NCI-H1105 (cell line): ENCODE measurements at regions not wholly inside any gene's neighbourhood (a gene's known extent, or its start where the extent isn't known, plus 50 kb on each side); places are given as distances from the start of the nearest gene placed in this dataset.
"Not testable (repeated sequence)": the region's sequence is repeated elsewhere in the genome, so short reads cannot be mapped to it uniquely, and the experiment has no call there.

Experiments
- DNase-seq: peaks from one replicate; lab custom pipeline; 2025; lab: John Stamatoyannopoulos, UW

DNA sequence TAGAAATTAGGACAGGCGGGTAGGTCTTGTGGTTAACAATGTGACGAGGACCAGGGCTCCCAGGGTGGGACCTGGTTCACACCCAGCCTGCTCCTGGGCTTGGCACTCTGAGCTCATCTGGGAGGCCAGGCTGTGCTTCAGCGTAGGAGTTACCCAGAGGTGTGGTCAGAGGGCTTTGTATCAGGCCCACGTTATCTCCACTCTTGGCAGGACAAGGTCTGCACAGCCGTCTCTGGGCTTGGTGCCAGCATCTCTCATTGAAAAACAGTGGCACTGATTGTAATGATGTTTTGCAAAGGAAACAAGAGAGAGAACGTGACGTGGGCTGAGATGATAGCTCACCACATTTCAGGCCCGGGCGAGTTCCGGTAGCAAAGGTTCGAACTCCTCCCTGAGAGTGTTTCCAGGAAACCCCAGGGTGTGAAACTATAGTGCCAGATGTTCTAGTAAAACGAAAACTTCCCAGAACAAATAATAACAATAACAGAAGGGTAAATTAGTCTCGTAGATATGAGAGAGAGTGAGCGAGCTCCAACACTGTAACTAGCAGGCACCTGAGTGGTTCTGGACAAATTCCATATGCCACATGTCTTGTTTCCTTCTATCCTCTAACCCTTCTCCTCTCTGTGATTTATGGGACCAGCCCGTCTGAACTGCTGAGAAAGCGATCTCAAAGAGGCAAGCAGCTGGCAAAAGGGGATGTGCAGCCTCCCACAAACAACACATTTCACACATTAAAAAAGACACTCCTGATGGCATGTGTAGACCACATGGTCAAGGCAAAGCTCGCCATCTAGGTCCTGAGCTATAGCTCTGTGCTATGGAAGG is 227.3 kb downstream of the KTN1 start:
- peak; percentile 91 for DNase-seq

DNA sequence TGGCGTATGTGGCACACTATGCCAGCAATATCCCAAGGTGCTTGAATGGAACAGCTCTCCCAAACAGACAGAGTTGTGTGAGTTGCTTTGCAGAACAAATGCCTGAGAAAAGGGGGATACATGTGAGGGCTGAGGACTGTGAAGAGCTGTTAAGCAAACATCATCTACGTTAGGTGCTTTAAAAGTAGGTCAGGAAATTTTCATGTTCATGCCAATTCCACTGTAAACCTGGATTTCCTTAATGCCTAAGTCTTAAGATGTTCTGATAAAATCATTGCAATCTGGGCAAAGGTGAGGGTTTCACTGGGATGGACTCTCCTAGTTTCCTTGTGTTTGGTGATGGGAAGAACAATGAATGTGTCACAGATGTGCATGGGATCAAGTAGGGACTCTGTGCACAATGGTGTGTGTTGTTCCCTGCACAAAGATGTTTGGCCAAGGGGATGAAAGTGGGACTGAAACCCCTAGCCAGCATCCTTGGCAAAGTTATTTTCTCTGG is 227.9 kb downstream of the KTN1 start:
- no peak for DNase-seq

DNA sequence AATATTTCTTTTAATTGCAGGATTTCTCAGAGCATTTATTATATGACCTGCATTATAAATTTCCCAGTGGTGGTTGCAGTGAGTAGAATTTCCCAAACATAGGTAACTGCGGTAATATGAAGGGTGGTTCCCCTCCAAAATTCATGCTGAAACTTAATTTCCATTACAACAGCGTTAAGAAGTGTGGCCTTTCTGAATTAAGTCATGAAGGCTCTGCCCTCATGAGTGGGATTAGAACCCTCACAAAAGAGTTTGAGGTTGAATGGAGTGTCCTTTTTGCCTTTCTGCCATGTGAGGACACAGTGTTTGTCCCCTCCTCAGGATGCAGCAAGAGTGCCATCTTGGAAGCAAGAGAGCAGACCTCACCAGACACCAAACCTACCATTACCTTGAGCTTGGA is 233.6 kb downstream of the KTN1 start:
- DNase-seq = no peak

DNA sequence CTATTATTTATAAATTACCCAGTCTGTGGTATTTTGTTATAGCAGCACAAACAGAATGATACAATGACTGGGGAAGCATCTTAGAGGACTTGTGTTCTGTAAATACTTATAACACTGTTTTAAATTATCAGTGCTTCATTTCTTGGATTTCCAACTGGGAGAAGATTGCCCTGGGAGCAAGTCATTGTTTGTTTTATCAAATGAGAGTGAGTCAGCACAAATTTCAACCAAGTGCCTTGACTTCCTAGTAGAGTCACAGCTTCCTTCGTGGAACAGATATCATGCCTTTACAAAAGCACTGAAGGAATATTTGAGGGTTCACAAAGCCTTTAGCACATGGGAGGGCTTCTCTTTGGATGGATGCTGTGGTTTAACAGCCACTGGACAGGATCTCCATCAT is 234.1 kb downstream of the KTN1 start:
- DNase-seq = no peak

DNA sequence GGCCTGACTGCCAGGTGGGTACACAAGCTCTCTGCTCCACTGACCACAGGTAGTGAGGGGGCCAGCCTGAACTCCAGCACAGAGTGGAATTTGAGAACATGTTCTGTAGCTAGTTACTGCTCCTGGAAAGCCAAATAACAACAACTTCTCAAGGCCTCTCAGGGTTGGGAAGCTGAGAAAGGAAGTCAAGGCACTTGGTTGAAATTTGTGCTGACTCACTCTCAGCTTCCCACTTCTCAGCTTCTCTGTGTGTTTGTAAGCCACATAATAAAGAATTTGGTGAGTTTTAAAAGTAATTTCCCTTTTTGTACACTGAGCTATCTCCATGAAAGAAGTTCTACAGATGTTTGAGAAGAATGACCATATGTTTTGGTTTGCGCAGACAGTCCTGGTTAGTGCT is 234.9 kb downstream of the KTN1 start:
- no peak for DNase-seq

DNA sequence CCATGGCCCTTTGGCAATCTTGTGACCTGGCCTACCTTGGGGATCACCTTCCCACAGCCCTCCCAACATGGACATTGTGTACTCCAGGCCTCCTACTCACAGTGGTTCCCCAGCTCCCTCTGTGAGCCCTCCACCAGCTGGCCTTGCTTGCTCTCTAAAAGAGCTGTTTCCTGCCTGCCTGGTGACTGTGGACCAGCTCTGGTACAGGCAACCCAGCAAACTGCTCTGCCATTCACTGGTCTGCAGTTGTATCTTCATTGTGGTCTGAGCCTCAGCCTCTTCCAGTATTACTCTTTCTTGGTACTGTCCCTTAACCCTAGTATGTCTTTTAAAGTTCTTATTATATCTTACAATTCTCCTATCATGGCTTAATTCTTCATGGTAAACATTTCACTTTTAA is 236.2 kb downstream of the KTN1 start:
- no peak for DNase-seq

DNA sequence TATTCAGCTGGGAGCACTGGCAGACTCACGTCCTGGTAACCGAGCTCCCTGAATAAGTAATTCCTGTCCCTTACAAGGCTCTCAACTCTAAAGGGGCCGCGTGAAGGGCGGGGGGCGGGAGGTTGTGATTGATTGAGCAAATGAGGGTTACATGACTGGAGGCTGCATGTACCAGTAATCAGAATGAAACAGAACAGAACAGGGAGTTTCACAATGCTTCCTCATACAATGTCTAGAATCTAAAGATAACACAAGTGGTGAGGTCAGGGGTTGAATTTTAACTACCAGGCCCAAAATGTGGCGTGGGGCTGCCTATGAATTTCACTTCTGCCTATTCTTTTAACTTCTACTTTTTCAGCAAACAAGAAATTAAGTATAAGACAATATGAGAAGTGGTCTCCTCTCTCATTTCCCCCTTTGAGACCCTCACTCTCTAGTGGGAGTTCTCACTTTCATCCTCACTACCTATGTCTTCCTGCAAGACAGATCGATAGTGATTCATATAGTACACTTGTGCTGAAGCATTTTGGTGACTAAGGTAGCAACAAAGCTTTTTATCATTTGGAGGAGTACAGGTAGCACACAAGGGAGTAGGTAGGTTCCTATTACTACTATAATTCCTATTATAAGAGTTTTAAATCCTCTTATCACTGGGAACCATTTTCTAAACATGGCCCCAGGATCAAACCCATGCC is 239.8 kb downstream of the KTN1 start:
- no peak for DNase-seq

DNA sequence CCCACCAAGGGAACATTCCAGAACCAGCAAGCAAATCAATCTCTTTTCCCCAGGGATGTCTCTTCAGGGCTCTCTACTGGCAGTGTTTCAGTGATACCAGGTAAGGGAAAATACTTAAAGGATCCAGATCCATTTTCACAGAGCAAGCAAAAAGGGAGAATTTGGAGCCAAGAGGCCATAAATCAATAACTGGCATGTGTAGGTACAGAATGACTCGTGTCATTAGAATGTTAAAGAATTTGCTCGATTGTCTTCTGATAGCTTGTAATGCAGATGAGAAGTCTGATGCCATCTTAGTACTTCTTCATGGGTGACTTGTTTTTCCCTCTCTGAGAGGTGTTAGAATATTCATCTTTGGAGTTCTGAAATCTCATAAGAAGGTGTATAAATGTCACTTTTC is 242.9 kb downstream of the KTN1 start:
- no peak for DNase-seq

DNA sequence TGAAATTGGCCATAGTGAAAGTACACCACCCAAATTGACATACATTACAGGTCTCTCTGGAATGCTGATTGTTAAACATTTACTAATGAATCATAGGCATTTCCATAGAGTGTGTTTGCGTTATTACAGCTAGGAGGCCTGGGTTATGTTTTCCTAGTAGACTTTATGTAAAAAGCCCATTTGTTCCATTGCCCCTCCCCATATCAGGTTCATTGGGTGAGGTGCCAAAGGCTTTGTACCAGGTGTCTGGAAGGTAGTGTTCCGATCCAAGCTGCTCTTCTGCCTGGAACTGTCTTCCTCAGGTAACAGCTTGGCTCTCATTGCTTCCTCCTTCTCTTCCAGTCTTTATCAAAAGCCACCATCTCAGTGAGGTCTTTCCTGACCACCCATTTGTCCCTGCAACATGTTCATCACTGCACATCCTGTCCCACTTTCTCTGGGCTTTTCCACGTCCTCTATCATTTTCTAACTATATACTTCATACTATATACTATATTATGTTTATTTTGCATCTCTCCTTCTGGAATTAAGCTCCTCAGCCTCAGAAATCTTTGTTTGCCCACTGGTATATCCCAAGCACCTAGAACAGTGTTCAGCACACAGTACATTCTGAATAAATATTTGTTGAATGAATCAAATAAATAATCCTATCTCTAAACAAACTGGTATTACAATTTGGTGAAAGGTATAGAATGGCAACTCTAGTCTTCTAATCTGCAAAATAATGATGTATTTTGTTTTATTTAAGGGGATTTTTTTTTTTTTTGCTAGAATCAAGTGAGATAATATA is 252.3 kb downstream of the KTN1 start:
- no peak for DNase-seq

DNA sequence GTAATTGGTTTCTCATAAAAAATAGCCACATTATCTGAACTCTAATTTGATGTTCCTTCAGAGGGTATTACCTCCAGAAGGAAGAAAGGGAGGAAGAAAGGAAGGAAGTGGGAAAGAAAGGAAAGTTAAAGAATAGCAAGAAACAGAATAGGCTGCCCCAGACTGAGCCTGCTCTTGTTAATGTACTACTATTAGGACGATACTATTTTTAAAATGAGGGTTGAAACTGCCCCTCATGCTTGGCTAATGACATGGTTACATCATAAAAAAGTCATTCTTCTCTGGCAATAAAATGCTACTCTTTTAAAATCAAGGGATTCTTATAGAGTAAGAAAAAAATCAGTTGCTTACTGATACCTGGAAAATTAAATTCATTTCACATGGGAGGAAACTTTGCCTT is 253.0 kb downstream of the KTN1 start:
- no peak for DNase-seq

DNA sequence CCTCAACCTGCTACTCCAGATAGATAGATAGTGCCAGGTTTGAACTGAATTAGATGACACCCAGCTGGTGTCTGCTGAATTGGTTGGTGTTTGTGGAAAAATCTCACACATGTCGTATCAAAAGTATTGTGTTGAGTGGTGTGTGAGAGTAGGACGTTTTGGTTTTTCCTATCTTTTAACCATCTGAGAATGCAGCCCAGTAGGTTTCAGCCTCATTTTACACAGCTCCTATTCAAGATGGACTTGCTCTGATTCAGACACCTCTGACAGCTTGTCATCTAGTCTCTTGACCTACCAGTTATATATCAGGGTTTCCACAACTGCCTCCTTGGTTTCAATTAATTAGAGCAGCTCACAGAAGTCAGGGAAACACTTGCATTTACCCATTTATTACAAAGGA is 254.4 kb downstream of the KTN1 start:
- DNase-seq = no peak

DNA sequence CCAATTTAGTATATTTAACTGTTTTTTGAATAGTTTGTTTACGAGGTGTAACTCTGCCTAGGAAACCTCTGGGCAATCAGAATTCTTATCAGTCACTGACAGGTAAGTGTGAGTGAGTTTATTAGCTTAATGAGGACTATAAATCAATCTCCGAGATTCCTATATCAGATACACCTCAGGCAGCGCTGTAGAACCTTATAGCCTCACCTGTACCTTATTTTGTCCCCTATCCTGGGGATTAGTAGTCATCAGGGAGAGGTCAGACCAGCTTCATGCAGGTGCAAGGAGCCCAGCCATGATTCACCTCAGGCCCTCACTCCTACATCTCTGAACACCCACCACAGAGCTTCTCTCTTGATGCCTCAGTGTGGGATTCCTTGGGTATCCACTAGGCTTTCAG is 256.0 kb downstream of the KTN1 start:
- DNase-seq = no peak

DNA sequence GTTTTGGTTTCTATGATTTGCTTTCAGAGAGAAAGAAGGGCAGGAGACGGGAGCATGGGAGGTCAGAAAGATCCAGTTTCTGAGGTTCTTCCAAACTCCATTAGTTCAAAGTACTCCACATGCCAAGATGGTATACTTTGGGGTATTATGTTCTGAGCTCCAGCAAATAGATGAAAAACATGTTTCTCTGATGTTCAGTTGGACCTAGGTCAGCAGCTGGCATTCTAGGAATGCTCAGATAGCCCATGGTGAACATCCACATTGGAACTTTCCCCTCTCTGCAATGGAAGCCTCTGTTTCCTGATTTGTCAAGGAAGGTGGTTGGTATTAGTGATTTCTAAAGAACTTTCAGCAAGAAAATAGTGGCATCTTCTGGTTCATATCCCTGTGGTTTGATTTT is 257.5 kb downstream of the KTN1 start:
- DNase-seq = no peak

DNA sequence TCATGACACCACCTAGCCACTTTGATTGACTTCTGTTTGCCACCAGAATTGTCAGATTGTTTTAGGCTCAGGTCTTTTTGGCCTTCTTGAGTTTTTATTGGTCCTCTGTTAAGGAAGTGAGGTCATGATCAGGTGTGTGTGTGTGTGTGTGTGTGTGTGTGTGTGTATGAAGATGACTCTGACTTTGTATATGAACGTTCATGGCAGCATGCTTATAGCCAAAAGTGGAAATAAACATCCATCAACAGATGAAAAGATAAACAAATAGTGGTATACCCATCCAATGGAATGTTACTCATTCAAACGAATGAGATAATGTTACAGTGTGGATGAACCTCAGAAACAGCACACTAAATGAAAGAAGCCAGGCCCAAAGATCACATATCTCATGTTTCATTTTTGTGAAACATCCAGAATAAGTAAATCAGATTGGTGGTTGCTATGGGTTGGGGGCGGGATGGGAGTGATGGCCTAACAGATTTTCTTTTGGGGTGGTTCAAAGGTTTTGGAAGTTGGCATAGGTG is 258.6 kb downstream of the KTN1 start:
- no peak for DNase-seq

DNA sequence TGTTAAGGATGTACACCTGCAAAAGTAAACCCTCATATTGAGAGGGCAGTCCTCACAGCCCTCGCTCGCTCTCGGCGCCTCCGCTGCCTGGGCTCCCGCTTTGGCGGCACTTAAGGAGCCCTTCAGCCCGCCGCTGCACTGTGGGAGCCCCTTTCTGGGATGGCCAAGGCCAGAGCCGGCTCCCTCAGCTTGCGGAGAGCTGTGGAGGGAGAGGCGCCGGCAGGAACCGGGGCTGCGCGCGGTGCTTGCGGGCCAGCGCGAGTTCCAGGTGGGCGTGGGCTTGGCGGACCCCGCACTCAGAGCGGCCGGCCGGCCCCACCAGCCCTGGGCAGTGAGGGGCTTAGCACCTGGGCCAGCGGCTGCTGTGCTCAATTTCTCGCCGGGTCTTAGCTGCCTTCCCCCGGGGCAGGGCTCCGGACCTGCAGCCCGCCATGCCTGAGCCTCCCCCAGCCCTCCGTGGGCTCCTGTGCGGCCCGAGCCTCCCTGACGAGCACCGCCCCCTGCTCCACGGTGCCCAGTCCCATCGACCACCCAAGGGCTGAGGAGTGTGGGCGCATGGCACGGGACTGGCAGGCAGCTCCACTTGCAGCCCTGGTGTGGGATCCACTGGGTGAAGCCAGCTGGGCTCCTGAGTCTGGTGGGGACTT is 259.4 kb downstream of the KTN1 start:
- not testable (repeated sequence) for DNase-seq

DNA sequence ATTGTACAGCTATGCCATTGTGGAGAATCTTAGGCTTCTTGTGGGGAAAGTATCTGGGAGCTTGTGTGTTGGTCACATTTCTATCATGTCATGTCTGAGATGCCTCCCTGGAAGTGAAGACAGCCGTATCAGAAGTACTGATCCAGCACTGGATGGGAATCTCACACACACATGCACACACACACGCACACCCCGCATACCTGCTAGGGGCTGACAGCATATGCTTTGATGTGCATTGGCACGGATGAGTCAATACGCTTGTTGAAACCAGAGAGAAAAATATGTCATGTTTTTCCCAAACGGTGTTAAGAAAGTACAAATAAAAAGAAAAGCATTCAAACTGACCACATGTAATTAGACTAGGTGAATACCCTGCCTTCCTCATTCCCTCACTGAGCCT is 260.8 kb downstream of the KTN1 start:
- no peak for DNase-seq

DNA sequence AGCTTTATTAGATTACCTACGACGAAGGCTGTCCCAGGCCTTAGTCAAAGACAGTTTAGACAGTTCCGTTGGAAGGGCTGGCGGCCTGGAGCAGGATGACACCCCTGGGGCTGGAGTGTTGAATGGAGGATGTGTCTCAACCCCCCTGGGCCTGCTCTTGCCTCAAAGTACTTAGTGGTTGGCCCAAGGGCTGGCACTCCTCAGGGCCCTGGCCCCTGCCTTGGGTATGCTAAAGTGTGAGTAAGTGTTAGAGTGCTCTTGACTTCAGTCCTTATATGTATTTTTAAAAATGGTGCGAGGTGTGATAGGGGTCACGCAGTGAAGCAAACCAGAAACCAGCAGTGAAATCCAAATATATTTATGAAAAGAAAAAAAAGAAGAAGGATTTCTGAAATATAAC is 261.6 kb downstream of the KTN1 start:
- no peak for DNase-seq

DNA sequence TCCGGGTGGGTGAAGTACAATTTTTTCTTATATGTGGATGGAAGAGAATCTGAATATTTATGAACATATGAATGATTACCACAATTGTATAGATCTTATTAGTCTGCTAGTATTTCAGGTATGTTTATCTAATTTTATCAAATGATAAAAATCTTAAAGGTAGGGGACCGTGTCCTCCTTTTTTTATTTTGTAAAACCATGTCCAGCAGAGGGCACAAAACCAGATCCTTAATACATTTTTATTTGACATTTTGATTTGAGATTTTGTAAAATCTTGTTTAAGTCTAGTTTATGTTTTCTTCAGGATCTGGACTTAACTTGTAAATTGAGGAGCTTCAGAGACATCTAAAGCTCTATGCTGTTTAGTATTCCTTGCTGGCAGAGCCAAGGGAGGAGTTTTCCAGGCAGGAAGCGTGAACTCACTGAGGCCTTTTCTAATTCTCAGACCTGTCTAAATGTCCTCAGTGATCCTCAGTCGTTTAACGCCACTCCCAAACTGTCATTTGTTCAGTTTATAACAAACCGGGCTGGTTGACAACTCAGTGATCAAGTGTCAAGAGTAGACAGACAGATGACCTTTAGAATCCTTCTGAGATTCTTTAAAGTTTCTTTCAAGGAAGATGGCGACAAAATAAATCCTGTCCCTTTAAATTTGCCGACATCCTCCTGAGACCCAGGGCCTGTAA is 263.9 kb downstream of the KTN1 start:
- no peak for DNase-seq

DNA sequence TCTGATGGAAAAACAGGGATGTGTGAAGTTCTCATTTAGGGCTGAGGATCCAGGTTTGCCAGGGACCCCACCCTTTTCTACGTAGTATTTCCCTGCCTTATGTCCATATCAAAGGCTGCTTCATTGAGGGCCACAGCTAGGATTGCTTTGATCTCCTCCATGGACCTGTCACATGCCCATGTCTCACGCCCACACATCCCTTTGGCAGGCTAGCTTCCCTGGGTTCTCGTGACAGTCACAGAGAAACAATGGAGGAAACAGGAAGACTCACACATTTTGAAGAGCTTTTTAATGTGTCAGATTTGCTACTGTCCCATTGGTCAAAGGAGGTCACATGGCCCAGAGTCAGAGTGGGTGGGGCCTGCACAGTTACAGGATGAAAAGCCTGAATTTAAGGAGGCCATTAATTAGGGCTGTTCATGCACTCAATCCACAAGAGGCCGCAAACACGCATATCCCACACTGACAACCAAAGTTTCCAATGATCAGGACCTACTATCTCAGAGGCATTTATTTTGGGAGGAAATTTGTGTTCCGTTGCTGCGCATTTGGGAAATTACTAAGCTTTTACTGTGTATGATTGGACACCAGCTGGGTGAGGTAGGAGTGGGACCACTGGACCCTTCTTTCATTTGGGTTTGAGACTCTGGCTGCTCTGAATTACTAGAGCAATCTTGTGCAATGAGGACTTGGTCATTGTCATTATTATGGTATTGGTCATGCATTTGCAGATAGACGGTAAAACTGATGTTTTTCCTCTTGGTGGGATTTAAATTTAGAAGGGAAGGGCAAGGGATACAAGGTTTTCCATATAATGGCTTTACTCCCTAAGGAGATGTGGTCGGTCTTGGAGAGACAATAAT is 266.2 kb downstream of the KTN1 start:
- no peak for DNase-seq

DNA sequence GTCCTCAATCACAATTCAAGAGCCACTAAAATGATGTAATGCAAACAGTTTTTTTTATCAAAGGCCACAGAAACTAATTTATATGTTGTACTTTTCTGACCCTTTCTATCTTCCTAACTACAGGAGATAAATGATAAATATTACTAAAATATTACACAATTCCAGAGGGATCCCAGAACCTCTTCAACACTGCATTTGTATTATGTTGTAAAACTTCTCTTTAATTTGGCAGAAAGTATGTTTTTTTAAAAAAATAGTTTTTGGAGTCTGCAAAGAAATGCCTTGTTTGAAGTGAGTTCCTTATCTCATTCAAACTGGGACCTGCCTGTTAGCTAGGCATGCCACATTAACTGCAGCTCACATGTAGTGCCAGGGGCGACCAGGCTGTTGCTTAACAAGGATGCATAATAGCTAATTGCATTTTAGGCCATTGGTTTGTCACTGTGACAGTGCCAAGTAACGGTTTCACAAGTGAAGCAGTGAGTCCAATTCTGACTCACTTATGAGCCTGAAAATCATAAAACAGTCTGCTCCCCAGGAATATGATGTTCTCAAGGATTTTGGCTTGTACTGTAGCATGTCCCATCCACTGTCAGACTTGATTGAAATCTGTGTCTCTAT is 266.9 kb downstream of the KTN1 start:
- DNase-seq = no peak
